KMS-11 (cell line): ENCODE measurements at regions not wholly inside any gene's neighbourhood (a gene's known extent, or its start where the extent isn't known, plus 50 kb on each side); places are given as distances from the start of the nearest gene placed in this dataset.
"Not testable (repeated sequence)": the region's sequence is repeated elsewhere in the genome, so short reads cannot be mapped to it uniquely, and the experiment has no call there.

Experiments used
- H2AFZ ChIP-seq: fragments of 200-600 bp; sonication (generic); 2 replicates; pipeline ENCODE4 v1.6.1; 2016; ENCODE audit warnings: antibody characterized with exemption, mixed run types, low read depth
- H3K27ac ChIP-seq: fragments of 200-600 bp; sonication (generic); 2 replicates; pipeline ENCODE4 v1.6.1; 2016; ENCODE audit warnings: mild to moderate bottlenecking, mixed run types
- H3K27me3 ChIP-seq: fragments of 200-600 bp; sonication (generic); 2 replicates; pipeline ENCODE4 v1.6.1; 2017; ENCODE audit warnings: mild to moderate bottlenecking, low read depth, mixed run types, moderate library complexity; ENCODE audit not compliant: insufficient read depth
- H3K36me3 ChIP-seq: fragments of 200-600 bp; sonication (generic); 2 replicates; pipeline ENCODE4 v1.6.1; 2017; ENCODE audit warnings: mild to moderate bottlenecking, mixed run types; ENCODE audit not compliant: insufficient read depth
- H3K4me1 ChIP-seq: fragments of 200-600 bp; sonication (generic); 2 replicates; pipeline ENCODE4 v1.6.1; 2016; ENCODE audit warnings: mild to moderate bottlenecking, low read depth, mixed run types; ENCODE audit not compliant: poor library complexity, severe bottlenecking
- H3K4me2 ChIP-seq: fragments of 200-600 bp; sonication (generic); 2 replicates; pipeline ENCODE4 v1.7.0; 2016; ENCODE audit warnings: mild to moderate bottlenecking, mixed run types
- H3K4me3 ChIP-seq: fragments of 200-600 bp; sonication (generic); IDR thresholded peaks from 2 replicates; pipeline ENCODE4 v1.6.1; 2017; ENCODE audit warnings: low read depth, low read length, mixed read lengths; ENCODE audit not compliant: insufficient read depth
- H3K79me2 ChIP-seq: fragments of 200-600 bp; sonication (generic); 2 replicates; pipeline ENCODE4 v1.6.1; 2016; ENCODE audit warnings: low read depth, mixed run types; ENCODE audit not compliant: insufficient read depth
- H3K9ac ChIP-seq: fragments of 200-600 bp; sonication (generic); 2 replicates; pipeline ENCODE4 v1.6.1; 2016; ENCODE audit warnings: mild to moderate bottlenecking, mixed run types
- H4K20me1 ChIP-seq: fragments of 200-600 bp; sonication (generic); 2 replicates; pipeline ENCODE4 v1.6.1; 2016; ENCODE audit warnings: mild to moderate bottlenecking, mixed run types; ENCODE audit not compliant: insufficient read depth
- TF ChIP-seq, protein P1 (sequence below): fragments of 200-600 bp; sonication (generic); conservative IDR thresholded peaks from 2 replicates; pipeline ENCODE4 v1.6.1; 2017; ENCODE audit warnings: low read depth, mild to moderate bottlenecking, antibody characterized with exemption, low read length, moderate library complexity, mixed read lengths

DNA sequence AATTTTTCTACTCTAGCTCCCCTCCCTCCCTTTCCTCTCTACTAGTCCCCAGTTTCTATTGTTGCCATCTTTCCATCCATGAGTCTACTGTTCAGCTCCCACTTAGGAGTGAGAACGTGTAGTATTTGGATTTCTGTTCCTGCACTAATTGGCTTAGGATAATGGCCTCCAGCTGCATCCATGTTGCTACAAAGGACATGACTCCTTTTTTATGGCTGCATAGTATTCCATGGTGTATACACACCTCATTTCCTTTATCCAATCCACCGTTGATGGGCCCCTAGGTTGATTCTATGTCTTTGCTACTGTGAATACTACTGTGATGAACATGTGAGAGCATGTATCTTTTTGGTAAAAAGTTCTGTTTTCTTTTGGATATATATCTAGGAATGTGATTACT lies 138.9 kb upstream of the MSX2 start:
- H3K4me1 ChIP-seq = no peaks in the 10 kb centered on the region
- no peak overlapping the region for H3K9ac ChIP-seq
- no peaks in the 10 kb centered on the region for H3K27me3 ChIP-seq
- H3K36me3 ChIP-seq = no peaks in the 10 kb centered on the region
- no peak overlapping the region for H3K27ac ChIP-seq
- TF ChIP-seq, protein P1, sequence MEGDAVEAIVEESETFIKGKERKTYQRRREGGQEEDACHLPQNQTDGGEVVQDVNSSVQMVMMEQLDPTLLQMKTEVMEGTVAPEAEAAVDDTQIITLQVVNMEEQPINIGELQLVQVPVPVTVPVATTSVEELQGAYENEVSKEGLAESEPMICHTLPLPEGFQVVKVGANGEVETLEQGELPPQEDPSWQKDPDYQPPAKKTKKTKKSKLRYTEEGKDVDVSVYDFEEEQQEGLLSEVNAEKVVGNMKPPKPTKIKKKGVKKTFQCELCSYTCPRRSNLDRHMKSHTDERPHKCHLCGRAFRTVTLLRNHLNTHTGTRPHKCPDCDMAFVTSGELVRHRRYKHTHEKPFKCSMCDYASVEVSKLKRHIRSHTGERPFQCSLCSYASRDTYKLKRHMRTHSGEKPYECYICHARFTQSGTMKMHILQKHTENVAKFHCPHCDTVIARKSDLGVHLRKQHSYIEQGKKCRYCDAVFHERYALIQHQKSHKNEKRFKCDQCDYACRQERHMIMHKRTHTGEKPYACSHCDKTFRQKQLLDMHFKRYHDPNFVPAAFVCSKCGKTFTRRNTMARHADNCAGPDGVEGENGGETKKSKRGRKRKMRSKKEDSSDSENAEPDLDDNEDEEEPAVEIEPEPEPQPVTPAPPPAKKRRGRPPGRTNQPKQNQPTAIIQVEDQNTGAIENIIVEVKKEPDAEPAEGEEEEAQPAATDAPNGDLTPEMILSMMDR = no peak
- no peak overlapping the region for H3K4me2 ChIP-seq
- H4K20me1 ChIP-seq = no peaks in the 10 kb centered on the region
- H3K4me3 ChIP-seq = no peak overlapping the region
- no peaks in the 10 kb centered on the region for H3K79me2 ChIP-seq
- no peak overlapping the region for H2AFZ ChIP-seq

DNA sequence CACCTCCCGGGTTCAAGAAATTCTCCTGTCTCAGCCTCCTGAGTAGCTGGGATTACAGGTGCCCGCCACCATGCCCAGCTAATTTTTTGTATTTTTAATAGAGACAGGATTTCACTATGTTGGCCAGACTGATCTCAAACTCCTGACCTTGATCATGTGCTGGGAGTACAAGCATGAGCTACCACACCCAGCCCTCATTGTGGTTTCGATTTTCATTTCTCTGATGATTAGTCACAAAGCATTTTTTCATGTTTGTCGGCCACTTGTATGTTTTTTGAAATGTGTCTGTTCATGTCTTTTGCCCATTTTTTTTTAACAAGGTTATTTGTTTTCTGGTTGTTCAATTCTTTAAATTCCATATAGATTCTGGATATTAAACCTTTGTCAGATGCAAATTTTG lies 138.2 kb upstream of the MSX2 start:
- H3K27ac ChIP-seq, H4K20me1 ChIP-seq, H3K9ac ChIP-seq, H3K4me3 ChIP-seq, H3K36me3 ChIP-seq, H3K27me3 ChIP-seq, H3K4me1 ChIP-seq, H2AFZ ChIP-seq, H3K79me2 ChIP-seq, H3K4me2 ChIP-seq: not testable (repeated sequence)

DNA sequence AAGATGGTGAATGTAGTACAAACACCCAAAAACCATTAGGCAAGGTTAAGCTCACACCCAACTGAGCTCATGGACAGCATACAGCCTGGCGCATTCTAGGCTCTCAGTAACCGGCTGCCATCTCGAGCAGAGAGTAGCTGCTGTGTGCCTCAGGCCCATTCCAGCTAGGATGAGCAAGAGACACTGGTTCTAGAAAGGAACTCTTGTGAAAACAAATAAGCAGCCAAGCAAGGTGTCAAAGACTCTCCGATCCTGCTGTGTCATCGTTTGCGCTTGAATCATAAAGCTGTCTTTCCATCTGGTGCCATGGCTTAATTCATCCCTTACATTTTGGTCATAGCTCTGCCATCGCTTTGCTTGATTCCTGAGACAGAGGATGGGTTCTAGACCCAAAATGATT lies 135.4 kb upstream of the MSX2 start:
- no peaks in the 10 kb centered on the region for H3K4me1 ChIP-seq
- H3K4me3 ChIP-seq = no peak overlapping the region
- no peak overlapping the region for H2AFZ ChIP-seq
- H3K9ac ChIP-seq = no peak overlapping the region
- no peak overlapping the region for H3K27ac ChIP-seq
- H3K36me3 ChIP-seq = no peaks in the 10 kb centered on the region
- H3K79me2 ChIP-seq = no peaks in the 10 kb centered on the region
- TF ChIP-seq, protein P1 = no peak
- no peaks in the 10 kb centered on the region for H3K27me3 ChIP-seq
- no peaks in the 10 kb centered on the region for H4K20me1 ChIP-seq
- H3K4me2 ChIP-seq = no peak overlapping the region

DNA sequence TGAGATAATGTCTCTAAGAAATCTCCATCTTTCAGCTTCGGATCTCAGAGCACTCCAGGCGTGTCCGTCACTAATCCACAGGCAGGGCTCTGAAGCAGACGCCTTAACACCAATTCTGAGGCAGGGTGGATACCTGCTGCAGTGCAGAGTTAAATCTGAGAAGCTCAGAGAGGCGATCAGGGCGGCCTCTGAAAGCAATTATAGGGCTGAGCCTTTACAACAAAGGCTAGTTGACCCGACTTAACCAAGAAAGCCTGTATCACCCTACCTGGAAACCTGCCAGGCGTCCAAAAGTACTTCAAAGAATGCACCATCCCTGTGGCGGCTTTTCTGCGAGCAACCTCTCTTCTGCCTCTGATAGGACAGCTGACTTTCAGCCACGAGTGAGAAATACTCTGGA lies 134.8 kb upstream of the MSX2 start:
- no peak overlapping the region for H2AFZ ChIP-seq
- H3K27ac ChIP-seq = no peak overlapping the region
- H3K4me2 ChIP-seq = no peak overlapping the region
- TF ChIP-seq, protein P1 = no peak
- H3K9ac ChIP-seq = no peak overlapping the region
- no peaks in the 10 kb centered on the region for H4K20me1 ChIP-seq
- no peaks in the 10 kb centered on the region for H3K27me3 ChIP-seq
- no peaks in the 10 kb centered on the region for H3K36me3 ChIP-seq
- no peak overlapping the region for H3K4me3 ChIP-seq
- no peaks in the 10 kb centered on the region for H3K79me2 ChIP-seq
- H3K4me1 ChIP-seq = no peaks in the 10 kb centered on the region

DNA sequence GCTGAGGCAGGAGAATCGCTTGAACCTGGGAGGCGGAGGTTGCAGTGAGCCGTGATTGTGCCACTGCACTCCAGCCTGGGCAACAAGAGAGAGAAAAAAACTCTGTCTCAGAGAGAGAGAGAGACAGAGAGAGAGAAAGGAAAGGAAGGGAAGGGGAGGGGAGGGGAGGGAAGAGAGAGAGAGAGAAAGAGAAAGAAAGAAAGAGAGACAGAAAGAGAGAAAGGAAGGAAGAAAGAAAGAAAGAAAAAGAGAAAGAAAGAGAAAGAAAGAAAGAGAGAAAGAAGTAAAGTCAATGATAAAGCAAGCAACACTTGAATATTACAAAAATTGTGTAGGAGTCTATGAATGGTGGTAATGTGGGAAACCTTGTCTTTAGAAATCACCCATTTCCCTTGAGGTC lies 133.6 kb upstream of the MSX2 start:
- H3K79me2 ChIP-seq = no peaks in the 10 kb centered on the region
- H3K4me1 ChIP-seq = no peaks in the 10 kb centered on the region
- TF ChIP-seq, protein P1 = no peak
- H3K4me2 ChIP-seq = no peak overlapping the region
- no peaks in the 10 kb centered on the region for H3K36me3 ChIP-seq
- no peak overlapping the region for H3K9ac ChIP-seq
- H4K20me1 ChIP-seq = no peaks in the 10 kb centered on the region
- H3K27ac ChIP-seq = no peak overlapping the region
- no peak overlapping the region for H3K4me3 ChIP-seq
- no peaks in the 10 kb centered on the region for H3K27me3 ChIP-seq
- H2AFZ ChIP-seq = no peak overlapping the region
